Ovary (tissue), 7 donors: ENCODE measurements at regions not wholly inside any gene's neighbourhood (a gene's known extent, or its start where the extent isn't known, plus 50 kb on each side); places are given as distances from the start of the nearest gene placed in this dataset.

Experiments used
- DNase-seq, 5 donors: peaks; one replicate each; pipeline ENCODE4 v3.0.0-alpha.2; 2019 to 2020
- H3K27ac ChIP-seq, 2 donors: fragments of 200-600 bp; one replicate each; pipeline versions ENCODE4 v1.5.1 to v1.8.0; 2019 to 2022
- H3K27me3 ChIP-seq: fragments of 200-600 bp; one replicate; pipeline ENCODE4 v1.8.0; 2022
- H3K36me3 ChIP-seq: fragments of 200-600 bp; sonication (generic); one replicate; pipeline ENCODE4 v1.5.1; 2019
- H3K4me1 ChIP-seq: one replicate; pipeline ENCODE4 v1.8.1; 2013; ENCODE audit warnings: mild to moderate bottlenecking, moderate library complexity; ENCODE audit not compliant: insufficient read depth
- H3K4me3 ChIP-seq: fragments of 200-600 bp; sonication (generic); one replicate; pipeline ENCODE4 v1.5.1; 2017
- H3K9me3 ChIP-seq, 2 donors: fragments of 200-600 bp in 1 of 2; sonication (generic) in 1 of 2; one replicate each; pipeline versions ENCODE4 v1.5.1 to v1.8.1; 2013 to 2019; ENCODE audit warnings: mild to moderate bottlenecking in 1 of 2, moderate library complexity in 1 of 2
- CTCF ChIP-seq, 3 donors: fragments of 450-650 bp in 2 of 3; fragments of 200-600 bp in 1 of 3; IDR thresholded peaks; one replicate each; pipeline versions ENCODE4 v1.5.1 to v1.8.0; 2016 to 2022; ENCODE audit warnings: antibody characterized with exemption in 3 of 3, mild to moderate bottlenecking in 1 of 3
- EP300 ChIP-seq: sonication (generic); formaldehyde crosslinking; IDR thresholded peaks from one replicate; pipeline ENCODE4 v1.6.1; 2017; ENCODE audit warnings: antibody characterized with exemption
- POLR2A ChIP-seq: fragments of 450-650 bp; IDR thresholded peaks from one replicate; pipeline ENCODE4 v1.6.1; 2017; ENCODE audit warnings: antibody characterized with exemption, mild to moderate bottlenecking, moderate library complexity
- WGBS, 3 donors: extraction: QIAGEN DNeasy Blood & Tissue Kit in 1 of 3; methylation state at CpG; one replicate each; pipeline versions ENCODE4 v1.1.5 to v1.1.7; 2013 to 2017; 5-methylcytosine and 5-hydroxymethylcytosine counted together
- intact Hi-C, 4 donors: fragments of 100-400 bp; cut with DNase I; formaldehyde crosslinking; loops; one replicate each; pipeline versions ENCODE4 v1.11.0 to v1.15.1; 2022 to 2023
- donor health status: DM: no; HTN: no; CAD: no; lungs with moderate emphysema.
- donor health status: DM: no; HTN: no; CAD: no.
- donor health status: Bipolar disorder and iron deficiency.
- donor health status: DM: no; HTN: no; CAD: no.
- donor health status: DM: yes; HTN: yes; CAD: no.

- 87 to 92% (median 90%) methylated on average over 12 of the region's 12 CpGs for WGBS, 3 donors
- no peaks in the 10 kb centered on the region for H3K27me3 ChIP-seq
- no peak for DNase-seq
- no peak overlapping the region for H3K4me3 ChIP-seq
- H3K4me1 ChIP-seq, result no peaks in the 10 kb centered on the region
- intact Hi-C loops, result no loop called here
- no peak for TF ChIP-seq CTCF (IDR thresholded peaks at IDR 0.05)
- TF ChIP-seq POLR2A, result no peak
- H3K27ac ChIP-seq, result no peak overlapping the region
- H3K36me3 ChIP-seq, result no peaks in the 10 kb centered on the region
- no peaks in the 10 kb centered on the region for H3K9me3 ChIP-seq
Observed at GRCh38 chr18:71131918-71132317, 843.1 kb downstream of the SOCS6 start.

DNA sequence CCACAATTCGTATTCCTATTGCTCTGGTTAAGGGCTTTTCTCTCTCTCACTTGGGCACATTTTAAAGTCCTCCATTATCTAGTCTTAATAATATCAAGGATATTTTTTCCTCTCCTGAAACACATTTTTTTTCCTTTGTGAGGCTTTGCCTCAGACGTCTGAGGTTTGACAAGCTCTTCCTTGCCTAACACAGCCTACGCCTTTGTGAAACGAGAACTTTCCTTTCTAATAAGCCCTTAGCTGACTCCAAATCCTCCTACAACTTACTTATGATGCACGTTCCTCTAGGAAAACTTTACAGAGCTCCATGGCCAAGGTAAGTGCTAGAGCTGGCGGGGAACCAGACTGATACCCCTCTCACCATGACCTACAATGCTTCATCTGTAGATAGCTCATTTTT lies 841.5 kb downstream of the SOCS6 start:
- H3K4me1 ChIP-seq, result no peaks in the 10 kb centered on the region
- no peak for DNase-seq
- TF ChIP-seq CTCF (IDR thresholded peaks at IDR 0.05), result no peak
- TF ChIP-seq POLR2A, result no peak
- TF ChIP-seq EP300, result no peak
- no peaks in the 10 kb centered on the region for H3K36me3 ChIP-seq
- H3K27me3 ChIP-seq, result no peaks in the 10 kb centered on the region
- H3K27ac ChIP-seq, result no peak overlapping the region
- no peaks in the 10 kb centered on the region for H3K9me3 ChIP-seq
- no peak overlapping the region for H3K4me3 ChIP-seq
- 78 to 83% (median 80%) methylated on average over 6 of the region's 6 CpGs for WGBS, 3 donors
- intact Hi-C loops, result no loop called here

- no peak overlapping the region for H3K4me3 ChIP-seq
- no peaks in the 10 kb centered on the region for H3K36me3 ChIP-seq
- TF ChIP-seq POLR2A (no peak), EP300 (no peak), CTCF (IDR thresholded peaks at IDR 0.05) (no peak)
- H3K9me3 ChIP-seq, result no peaks in the 10 kb centered on the region
- intact Hi-C loops, result no loop called here
- H3K4me1 ChIP-seq, result no peaks in the 10 kb centered on the region
- 26 to 51% (median 29%) methylated on average over 2 of the region's 2 CpGs for WGBS, 3 donors
- no peak for DNase-seq
- H3K27me3 ChIP-seq, result no peaks in the 10 kb centered on the region
- no peak overlapping the region for H3K27ac ChIP-seq
Observed at GRCh38 chr18:71125581-71125980, 836.7 kb downstream of the SOCS6 start.

DNA sequence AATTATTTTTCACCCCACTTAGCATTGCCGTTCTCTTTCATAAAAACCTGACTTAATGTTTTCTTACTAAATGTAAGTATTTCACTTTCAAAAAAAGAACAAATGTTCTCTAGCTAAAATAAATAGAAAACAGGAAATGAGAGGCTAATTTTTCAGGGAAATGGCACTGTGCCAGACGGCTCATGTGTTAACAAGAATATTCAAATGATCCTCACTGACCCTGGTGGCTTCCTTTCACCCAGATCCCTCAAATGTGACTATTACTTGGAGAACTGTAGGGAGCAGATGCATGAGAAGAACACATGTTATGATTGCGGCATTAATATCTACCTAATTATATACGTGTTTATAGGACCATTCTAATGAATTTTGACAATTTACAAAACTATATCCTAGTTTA lies 827.7 kb downstream of the SOCS6 start:
- no peak overlapping the region for H3K27ac ChIP-seq
- no peaks in the 10 kb centered on the region for H3K9me3 ChIP-seq
- no peak overlapping the region for H3K4me3 ChIP-seq
- H3K4me1 ChIP-seq, result no peaks in the 10 kb centered on the region
- 28 to 40% (median 33%) methylated on average over 4 of the region's 4 CpGs for WGBS, 3 donors
- no peaks in the 10 kb centered on the region for H3K36me3 ChIP-seq
- no peak for DNase-seq
- intact Hi-C loops, result no loop called here
- H3K27me3 ChIP-seq, result no peaks in the 10 kb centered on the region
- TF ChIP-seq CTCF (IDR thresholded peaks at IDR 0.05), result no peak

GRCh38 chr18:71115261-71115660 lies 826.4 kb downstream of the SOCS6 start:
- H3K36me3 ChIP-seq, result no peaks in the 10 kb centered on the region
- TF ChIP-seq POLR2A (no peak), EP300 (no peak), CTCF (IDR thresholded peaks at IDR 0.05) (no peak)
- 79 to 82% (median 81%) methylated on average over 8 of the region's 8 CpGs for WGBS, 3 donors
- H3K4me1 ChIP-seq, result no peaks in the 10 kb centered on the region
- DNase-seq, result no peak
- intact Hi-C loops, result no loop called here
- no peak overlapping the region for H3K4me3 ChIP-seq
- H3K9me3 ChIP-seq, result no peaks in the 10 kb centered on the region
- H3K27ac ChIP-seq, result no peak overlapping the region
- no peaks in the 10 kb centered on the region for H3K27me3 ChIP-seq
